ENCODE measurements at regions not wholly inside any gene's neighbourhood (a gene's known extent, or its start where the extent isn't known, plus 50 kb on each side); places are given as distances from the start of the nearest gene placed in this dataset.
A peak's percentile ranks its signal among the peaks of the same experiment; 100 is the strongest.

- no peaks in the 10 kb centered on the region for H3K36me3 ChIP-seq (ENCODE audit: control insufficient read depth, insufficient read depth, low read length)
- no peaks in the 10 kb centered on the region for H3K4me1 ChIP-seq (ENCODE audit: control insufficient read depth, insufficient read depth, low read length, poor library complexity, severe bottlenecking)
- Mint-ChIP-seq H3K4me3 (no peak overlapping the region), H3K4me1 (no peaks in the 10 kb centered on the region), H3K36me3 (no peaks in the 10 kb centered on the region), H3K27me3 (no peaks in the 10 kb centered on the region), H3K9me3 (peaks cover 0 to 5% (median 0%) of the 10 kb centered on the region in 7 donors), H3K27ac (no peak overlapping the region)
- ATAC-seq (ENCODE audit: low read depth in 2 of 2) (no peak), DNase-seq (no peak)
- H3K27me3 ChIP-seq (ENCODE audit: control insufficient read depth, insufficient read depth, low read length) = no peaks in the 10 kb centered on the region
- no peaks in the 10 kb centered on the region for H3K9me3 ChIP-seq (ENCODE audit: control insufficient read depth in 2 of 2, low read length in 2 of 2)
- no peak overlapping the region for H3K27ac ChIP-seq (ENCODE audit: insufficient read depth, low read length, poor library complexity, severe bottlenecking)
- H3K4me3 ChIP-seq (ENCODE audit: low read depth, low read length) = no peak overlapping the region
Observed at GRCh38 chr7:49714182-49714581, 59.3 kb upstream of the VWC2 start.

- no peaks in the 10 kb centered on the region for H3K27me3 Mint-ChIP-seq
- H3K4me3 Mint-ChIP-seq = no peak overlapping the region
Observed at GRCh38 chr7:49715486-49715885, 58.0 kb upstream of the VWC2 start.

DNA sequence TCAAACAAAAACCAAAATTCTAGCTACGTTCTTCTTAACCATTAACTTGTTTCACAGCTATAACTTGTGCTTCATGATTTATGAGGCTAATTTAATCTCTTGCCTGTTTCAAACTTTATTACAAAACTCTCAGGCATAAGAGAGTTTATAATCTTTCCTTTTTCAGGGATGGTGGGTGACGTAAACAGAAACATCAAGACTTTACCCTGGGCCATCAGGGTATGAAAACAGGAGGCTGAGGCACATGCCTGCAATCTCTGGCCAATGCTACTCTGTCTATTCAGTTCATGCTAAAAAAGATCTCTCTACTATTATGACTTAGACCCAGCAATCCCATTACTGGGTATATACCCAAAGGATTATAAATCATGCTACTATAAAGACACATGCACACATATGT lies 55.9 kb upstream of the VWC2 start:
- Mint-ChIP-seq H3K36me3 (no peaks in the 10 kb centered on the region), H3K4me1 (no peaks in the 10 kb centered on the region), H3K27ac (peak overlapping the region in 1 of 3 donors; percentile 12), H3K4me3 (no peak overlapping the region), H3K9me3 (peaks cover 0 to 4% (median 2%) of the 10 kb centered on the region in 7 donors), H3K27me3 (no peaks in the 10 kb centered on the region)
- Histone ChIP-seq H3K36me3 (ENCODE audit: control insufficient read depth, insufficient read depth, low read length) (no peaks in the 10 kb centered on the region), H3K27me3 (ENCODE audit: control insufficient read depth, insufficient read depth, low read length) (no peaks in the 10 kb centered on the region), H3K9me3 (ENCODE audit: control insufficient read depth in 2 of 2, low read length in 2 of 2) (no peaks in the 10 kb centered on the region), H3K4me3 (ENCODE audit: low read depth, low read length) (no peak overlapping the region), H3K27ac (ENCODE audit: insufficient read depth, low read length, poor library complexity, severe bottlenecking) (no peak overlapping the region), H3K4me1 (ENCODE audit: control insufficient read depth, insufficient read depth, low read length, poor library complexity, severe bottlenecking) (no peaks in the 10 kb centered on the region)
- no peak for ATAC-seq (ENCODE audit: low read depth in 2 of 2)
- no peak for DNase-seq

More at GRCh38 chr7:49715486-49715885, 58.0 kb upstream of the VWC2 start:
- no peak for ATAC-seq (ENCODE audit: low read depth in 2 of 2)
- Histone ChIP-seq H3K4me3 (ENCODE audit: low read depth, low read length) (no peak overlapping the region), H3K9me3 (ENCODE audit: control insufficient read depth in 2 of 2, low read length in 2 of 2) (no peaks in the 10 kb centered on the region), H3K4me1 (ENCODE audit: control insufficient read depth, insufficient read depth, low read length, poor library complexity, severe bottlenecking) (no peaks in the 10 kb centered on the region), H3K36me3 (ENCODE audit: control insufficient read depth, insufficient read depth, low read length) (no peaks in the 10 kb centered on the region), H3K27ac (ENCODE audit: insufficient read depth, low read length, poor library complexity, severe bottlenecking) (no peak overlapping the region), H3K27me3 (ENCODE audit: control insufficient read depth, insufficient read depth, low read length) (no peaks in the 10 kb centered on the region)
- Mint-ChIP-seq H3K9me3 (peaks cover 0 to 4% (median 2%) of the 10 kb centered on the region in 7 donors), H3K4me1 (no peaks in the 10 kb centered on the region), H3K27ac (no peak overlapping the region), H3K36me3 (no peaks in the 10 kb centered on the region)
- no peak for DNase-seq

GRCh38 chr7:49718760-49719159 lies 54.7 kb upstream of the VWC2 start:
- H3K36me3 Mint-ChIP-seq = no peaks in the 10 kb centered on the region
- Histone ChIP-seq H3K27me3 (ENCODE audit: control insufficient read depth, insufficient read depth, low read length) (no peaks in the 10 kb centered on the region), H3K4me3 (ENCODE audit: low read depth, low read length) (no peak overlapping the region), H3K4me1 (ENCODE audit: control insufficient read depth, insufficient read depth, low read length, poor library complexity, severe bottlenecking) (no peaks in the 10 kb centered on the region), H3K9me3 (ENCODE audit: control insufficient read depth in 2 of 2, low read length in 2 of 2) (no peaks in the 10 kb centered on the region), H3K36me3 (ENCODE audit: control insufficient read depth, insufficient read depth, low read length) (no peaks in the 10 kb centered on the region), H3K27ac (ENCODE audit: insufficient read depth, low read length, poor library complexity, severe bottlenecking) (no peak overlapping the region)
- no peaks in the 10 kb centered on the region for H3K4me1 Mint-ChIP-seq
- H3K9me3 Mint-ChIP-seq = peaks cover 0 to 4% (median 2%) of the 10 kb centered on the region in 7 donors
- ATAC-seq (ENCODE audit: low read depth in 2 of 2) = no peak
- H3K27ac Mint-ChIP-seq = no peak overlapping the region
- H3K4me3 Mint-ChIP-seq = no peak overlapping the region
- no peaks in the 10 kb centered on the region for H3K27me3 Mint-ChIP-seq
- no peak for DNase-seq

GRCh38 chr7:49721441-49721840 lies 52.0 kb upstream of the VWC2 start:
- Histone ChIP-seq H3K4me1 (ENCODE audit: control insufficient read depth, insufficient read depth, low read length, poor library complexity, severe bottlenecking) (no peaks in the 10 kb centered on the region), H3K4me3 (ENCODE audit: low read depth, low read length) (no peak overlapping the region), H3K27ac (ENCODE audit: insufficient read depth, low read length, poor library complexity, severe bottlenecking) (no peak overlapping the region), H3K27me3 (ENCODE audit: control insufficient read depth, insufficient read depth, low read length) (no peaks in the 10 kb centered on the region), H3K36me3 (ENCODE audit: control insufficient read depth, insufficient read depth, low read length) (no peaks in the 10 kb centered on the region), H3K9me3 (ENCODE audit: control insufficient read depth in 2 of 2, low read length in 2 of 2) (no peaks in the 10 kb centered on the region)
- no peak for ATAC-seq (ENCODE audit: low read depth in 2 of 2)
- Mint-ChIP-seq H3K9me3 (peaks cover 0 to 4% (median 2%) of the 10 kb centered on the region in 7 donors), H3K27ac (no peak overlapping the region), H3K36me3 (no peaks in the 10 kb centered on the region), H3K27me3 (no peaks in the 10 kb centered on the region), H3K4me3 (no peak overlapping the region), H3K4me1 (no peaks in the 10 kb centered on the region)
- no peak for DNase-seq
